HG03103 (cell line): ENCODE measurements at regions not wholly inside any gene's neighbourhood (a gene's known extent, or its start where the extent isn't known, plus 50 kb on each side); places are given as distances from the start of the nearest gene placed in this dataset.

ENCODE experiments used
- ATAC-seq: cut with Tn5 transposase; IDR thresholded peaks from one replicate; pipeline ENCODE4 v1.9.1; 2021; ENCODE audit warnings: low read depth; ENCODE audit not compliant: unreplicated experiment

- ATAC-seq, result no peak
Observed at GRCh38 chr11:92685049-92685448, 284.4 kb upstream of the MTNR1B start.

- no peak for ATAC-seq
Observed at GRCh38 chr11:92687724-92688123, 281.7 kb upstream of the MTNR1B start.

GRCh38 chr11:92688416-92688815, 281.0 kb upstream of the MTNR1B start:
- ATAC-seq, result no peak

GRCh38 chr11:92692826-92693546, 276.5 kb upstream of the MTNR1B start:
- no peak for ATAC-seq

- no peak for ATAC-seq
Observed at GRCh38 chr11:92696076-92696475, 273.4 kb upstream of the MTNR1B start.

- ATAC-seq, result no peak
Observed at GRCh38 chr11:92697461-92698312, 271.8 kb upstream of the MTNR1B start.

- no peak for ATAC-seq
Observed at GRCh38 chr11:92698742-92699141, 270.7 kb upstream of the MTNR1B start.

- ATAC-seq, result no peak
Observed at GRCh38 chr11:92702037-92702804, 267.2 kb upstream of the MTNR1B start.

- ATAC-seq, result no peak
Observed at GRCh38 chr11:92702805-92703448, 266.5 kb upstream of the MTNR1B start.

- no peak for ATAC-seq
Observed at GRCh38 chr11:92703449-92703830, 266.0 kb upstream of the MTNR1B start.

GRCh38 chr11:92707173-92707619, 262.3 kb upstream of the MTNR1B start:
- no peak for ATAC-seq

- no peak for ATAC-seq
Observed at GRCh38 chr11:92707665-92708064, 261.8 kb upstream of the MTNR1B start.

- ATAC-seq, result no peak
Observed at GRCh38 chr11:92709329-92709728, 260.1 kb upstream of the MTNR1B start.

- no peak for ATAC-seq
Observed at GRCh38 chr11:92711926-92712325, 257.5 kb upstream of the MTNR1B start.

- no peak for ATAC-seq
Observed at GRCh38 chr11:92714111-92714510, 255.3 kb upstream of the MTNR1B start.

- no peak for ATAC-seq
Observed at GRCh38 chr11:92717240-92717639, 252.2 kb upstream of the MTNR1B start.

GRCh38 chr11:92720385-92720784, 249.1 kb upstream of the MTNR1B start:
- no peak for ATAC-seq

GRCh38 chr11:92725352-92725751, 244.1 kb upstream of the MTNR1B start:
- ATAC-seq, result no peak

GRCh38 chr11:92727123-92727522, 242.3 kb upstream of the MTNR1B start:
- no peak for ATAC-seq

GRCh38 chr11:92727769-92728168, 241.7 kb upstream of the MTNR1B start:
- ATAC-seq, result no peak

- ATAC-seq, result no peak
Observed at GRCh38 chr11:92728628-92729027, 240.8 kb upstream of the MTNR1B start.
